ENCODE measurements at regions not wholly inside any gene's neighbourhood (a gene's known extent, or its start where the extent isn't known, plus 50 kb on each side); places are given as distances from the start of the nearest gene placed in this dataset.

DNA sequence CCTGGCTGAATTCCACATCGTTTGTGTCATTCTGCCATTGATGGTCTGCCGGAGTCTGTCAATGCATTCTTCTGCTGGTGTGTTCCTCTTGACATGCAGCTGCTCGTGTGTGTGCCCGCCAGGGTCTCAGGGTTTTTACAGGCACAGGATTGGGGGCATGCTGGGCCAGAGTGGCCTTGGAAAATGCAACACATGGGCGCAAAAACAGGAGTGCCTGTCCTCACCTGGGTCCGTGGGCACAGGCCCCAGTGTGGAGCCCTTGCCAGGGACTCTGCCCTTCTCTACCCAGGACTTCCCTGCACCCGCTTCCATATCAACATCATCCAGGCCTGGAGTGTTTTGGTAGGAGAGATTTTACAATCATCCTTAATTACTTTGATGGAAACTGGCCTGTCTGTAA lies 340.7 kb downstream of the KIF20B start:
- TF ChIP-seq EP300 (IDR thresholded peaks at IDR 0.05): no peak
- no peak for TF ChIP-seq POLR2A (IDR thresholded peaks at IDR 0.05)
- TF ChIP-seq, protein P1, sequence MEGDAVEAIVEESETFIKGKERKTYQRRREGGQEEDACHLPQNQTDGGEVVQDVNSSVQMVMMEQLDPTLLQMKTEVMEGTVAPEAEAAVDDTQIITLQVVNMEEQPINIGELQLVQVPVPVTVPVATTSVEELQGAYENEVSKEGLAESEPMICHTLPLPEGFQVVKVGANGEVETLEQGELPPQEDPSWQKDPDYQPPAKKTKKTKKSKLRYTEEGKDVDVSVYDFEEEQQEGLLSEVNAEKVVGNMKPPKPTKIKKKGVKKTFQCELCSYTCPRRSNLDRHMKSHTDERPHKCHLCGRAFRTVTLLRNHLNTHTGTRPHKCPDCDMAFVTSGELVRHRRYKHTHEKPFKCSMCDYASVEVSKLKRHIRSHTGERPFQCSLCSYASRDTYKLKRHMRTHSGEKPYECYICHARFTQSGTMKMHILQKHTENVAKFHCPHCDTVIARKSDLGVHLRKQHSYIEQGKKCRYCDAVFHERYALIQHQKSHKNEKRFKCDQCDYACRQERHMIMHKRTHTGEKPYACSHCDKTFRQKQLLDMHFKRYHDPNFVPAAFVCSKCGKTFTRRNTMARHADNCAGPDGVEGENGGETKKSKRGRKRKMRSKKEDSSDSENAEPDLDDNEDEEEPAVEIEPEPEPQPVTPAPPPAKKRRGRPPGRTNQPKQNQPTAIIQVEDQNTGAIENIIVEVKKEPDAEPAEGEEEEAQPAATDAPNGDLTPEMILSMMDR (IDR thresholded peaks at IDR 0.05): no peak
